ENCODE measurements at regions not wholly inside any gene's neighbourhood (a gene's known extent, or its start where the extent isn't known, plus 50 kb on each side); places are given as distances from the start of the nearest gene placed in this dataset.

DNA sequence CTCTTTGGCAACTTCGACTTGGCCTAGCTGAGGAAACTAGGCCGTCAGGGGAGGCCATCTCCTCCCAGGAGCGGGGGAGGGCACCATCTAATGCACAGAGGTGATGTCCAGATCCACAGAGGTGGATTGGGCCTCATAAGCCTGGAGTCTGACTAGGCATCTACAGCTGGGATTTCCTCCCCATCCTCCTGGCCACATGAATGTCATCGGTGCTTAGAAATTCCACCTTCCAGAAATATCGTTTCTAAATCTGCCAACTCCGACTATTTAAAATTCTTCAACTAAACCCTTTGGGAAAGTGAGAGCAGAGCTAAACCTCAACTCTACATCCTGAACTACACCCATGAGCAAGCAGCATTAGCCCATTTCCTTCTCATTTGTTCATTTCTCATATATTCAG, 118.7 kb downstream of the WNT5A start:
- Histone ChIP-seq H3K36me3 (replicated peaks in 1 of 2; ENCODE audit: insufficient read depth in 1 of 2, low read depth in 2 of 2) (no peaks in the 10 kb centered on the region), H3K4me3 (no peak overlapping the region), H3K27me3 (no peaks in the 10 kb centered on the region), H3K27ac (no peak overlapping the region), H3K9me3 (no peaks in the 10 kb centered on the region), H3K4me1 (no peaks in the 10 kb centered on the region)
- 82 to 86% methylated on average over 6 of the region's 6 CpGs for WGBS, 2 donors
- no peak for TF ChIP-seq POLR2A (IDR thresholded peaks at IDR 0.05)
- TF ChIP-seq, protein P1, sequence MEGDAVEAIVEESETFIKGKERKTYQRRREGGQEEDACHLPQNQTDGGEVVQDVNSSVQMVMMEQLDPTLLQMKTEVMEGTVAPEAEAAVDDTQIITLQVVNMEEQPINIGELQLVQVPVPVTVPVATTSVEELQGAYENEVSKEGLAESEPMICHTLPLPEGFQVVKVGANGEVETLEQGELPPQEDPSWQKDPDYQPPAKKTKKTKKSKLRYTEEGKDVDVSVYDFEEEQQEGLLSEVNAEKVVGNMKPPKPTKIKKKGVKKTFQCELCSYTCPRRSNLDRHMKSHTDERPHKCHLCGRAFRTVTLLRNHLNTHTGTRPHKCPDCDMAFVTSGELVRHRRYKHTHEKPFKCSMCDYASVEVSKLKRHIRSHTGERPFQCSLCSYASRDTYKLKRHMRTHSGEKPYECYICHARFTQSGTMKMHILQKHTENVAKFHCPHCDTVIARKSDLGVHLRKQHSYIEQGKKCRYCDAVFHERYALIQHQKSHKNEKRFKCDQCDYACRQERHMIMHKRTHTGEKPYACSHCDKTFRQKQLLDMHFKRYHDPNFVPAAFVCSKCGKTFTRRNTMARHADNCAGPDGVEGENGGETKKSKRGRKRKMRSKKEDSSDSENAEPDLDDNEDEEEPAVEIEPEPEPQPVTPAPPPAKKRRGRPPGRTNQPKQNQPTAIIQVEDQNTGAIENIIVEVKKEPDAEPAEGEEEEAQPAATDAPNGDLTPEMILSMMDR (IDR thresholded peaks at IDR 0.05) = no peak
- DNase-seq = no peak
- intact Hi-C loops (cut with DNase I) = no loop called here
- ATAC-seq = no peak

DNA sequence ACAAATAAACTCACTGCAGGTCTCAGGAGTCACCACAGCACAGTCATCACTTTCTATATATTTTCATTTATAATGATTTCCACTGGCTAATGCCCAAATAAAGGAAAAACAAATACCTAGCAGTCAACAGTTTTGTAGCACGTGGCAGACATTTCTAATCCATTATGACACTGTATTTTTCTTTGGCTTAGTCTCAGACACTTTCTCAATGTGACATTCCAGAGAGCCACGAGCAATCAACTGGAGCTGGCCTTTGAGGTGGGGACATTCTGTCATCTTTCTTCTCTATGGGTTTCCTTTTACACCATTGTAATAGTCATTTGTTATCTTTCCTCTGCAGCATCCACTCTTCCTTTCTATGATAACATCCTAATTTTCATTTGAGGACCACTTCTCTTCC, 119.7 kb downstream of the WNT5A start:
- WGBS, 2 donors = 49 to 62% methylated on average over 2 of the region's 2 CpGs
- Histone ChIP-seq H3K36me3 (replicated peaks in 1 of 2; ENCODE audit: insufficient read depth in 1 of 2, low read depth in 2 of 2) (no peaks in the 10 kb centered on the region), H3K27me3 (no peaks in the 10 kb centered on the region), H3K9me3 (no peaks in the 10 kb centered on the region), H3K4me1 (no peaks in the 10 kb centered on the region), H3K27ac (no peak overlapping the region), H3K4me3 (no peak overlapping the region)
- TF ChIP-seq, protein P1 (IDR thresholded peaks at IDR 0.05) = no peak
- TF ChIP-seq POLR2A (IDR thresholded peaks at IDR 0.05) = no peak
- intact Hi-C loops (cut with DNase I) = no loop called here
- no peak for DNase-seq
- ATAC-seq = no peak

DNA sequence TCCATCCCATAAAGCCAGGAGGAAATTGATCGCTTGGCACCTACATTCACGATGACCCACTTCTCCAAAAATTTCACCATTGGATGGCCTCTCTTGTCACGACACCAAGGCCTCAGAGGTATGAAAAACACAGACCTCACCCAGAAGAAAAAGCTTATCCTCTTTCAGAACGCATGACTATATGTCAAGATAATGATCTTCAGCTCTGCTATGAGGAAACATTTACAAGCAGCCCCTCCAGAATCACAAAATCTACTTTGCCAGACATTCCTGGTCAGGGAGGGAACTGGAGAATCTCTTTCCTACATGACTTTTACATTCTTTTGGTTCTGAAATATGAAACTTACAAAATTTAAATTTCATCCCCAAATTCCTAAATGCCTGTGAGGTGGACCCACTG, 122.7 kb downstream of the WNT5A start:
- Histone ChIP-seq H3K4me3 (no peak overlapping the region), H3K27me3 (no peaks in the 10 kb centered on the region), H3K4me1 (no peaks in the 10 kb centered on the region), H3K36me3 (replicated peaks in 1 of 2; ENCODE audit: insufficient read depth in 1 of 2, low read depth in 2 of 2) (no peaks in the 10 kb centered on the region), H3K9me3 (no peaks in the 10 kb centered on the region), H3K27ac (no peak overlapping the region)
- WGBS, 2 donors = 69 to 78% methylated on average over 4 of the region's 4 CpGs
- DNase-seq = no peak
- intact Hi-C loops (cut with DNase I) = no loop called here
- no peak for ATAC-seq
- TF ChIP-seq, protein P1 (IDR thresholded peaks at IDR 0.05) = no peak
- no peak for TF ChIP-seq POLR2A (IDR thresholded peaks at IDR 0.05)

DNA sequence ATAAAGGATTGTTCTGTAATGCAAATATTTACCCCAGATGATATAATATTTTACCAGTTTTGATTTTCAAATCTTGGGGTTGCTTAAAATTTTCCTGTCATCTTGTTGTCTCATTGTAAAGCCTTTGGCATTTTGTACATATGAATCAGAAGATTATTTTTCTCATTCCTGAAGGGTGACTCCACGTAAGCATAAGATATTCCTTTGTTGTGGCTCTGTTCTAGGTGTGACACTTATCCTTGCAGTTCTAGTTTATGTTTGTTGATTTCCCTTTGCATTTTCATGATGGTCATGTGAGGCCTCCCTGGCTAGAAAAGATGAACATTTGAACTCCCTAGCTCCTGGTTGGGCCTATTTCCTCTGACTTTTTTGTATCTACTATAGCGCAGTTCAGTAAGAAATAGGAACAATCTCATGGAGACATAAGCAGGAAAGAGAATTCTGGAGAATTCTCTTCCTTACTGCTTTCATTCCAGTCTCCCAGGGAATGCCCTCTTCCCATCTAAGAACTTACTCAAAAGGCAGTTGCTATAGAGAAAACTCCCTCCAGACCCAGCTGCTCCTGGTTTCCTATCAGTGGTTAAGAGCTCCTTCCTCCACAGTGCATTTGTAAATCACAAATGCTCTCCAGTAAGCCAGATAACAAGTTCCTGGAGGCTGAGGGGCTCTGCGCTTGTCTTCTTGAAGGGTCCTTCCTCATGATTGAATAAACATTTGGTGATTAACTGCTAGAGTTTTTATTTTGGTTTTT, 124.7 kb downstream of the WNT5A start:
- H3K4me3 ChIP-seq = no peak overlapping the region
- no peaks in the 10 kb centered on the region for H3K36me3 ChIP-seq (replicated peaks in 1 of 2; ENCODE audit: insufficient read depth in 1 of 2, low read depth in 2 of 2)
- DNase-seq (no peak), ATAC-seq (no peak)
- H3K27me3 ChIP-seq = no peaks in the 10 kb centered on the region
- intact Hi-C loops (cut with DNase I) = no loop called here
- no peaks in the 10 kb centered on the region for H3K4me1 ChIP-seq
- no peaks in the 10 kb centered on the region for H3K9me3 ChIP-seq
- no peak overlapping the region for H3K27ac ChIP-seq
- 81 to 92% methylated on average over 3 of the region's 3 CpGs for WGBS, 2 donors
- TF ChIP-seq POLR2A (IDR thresholded peaks at IDR 0.05) = no peak
- TF ChIP-seq, protein P1 (IDR thresholded peaks at IDR 0.05) = no peak

DNA sequence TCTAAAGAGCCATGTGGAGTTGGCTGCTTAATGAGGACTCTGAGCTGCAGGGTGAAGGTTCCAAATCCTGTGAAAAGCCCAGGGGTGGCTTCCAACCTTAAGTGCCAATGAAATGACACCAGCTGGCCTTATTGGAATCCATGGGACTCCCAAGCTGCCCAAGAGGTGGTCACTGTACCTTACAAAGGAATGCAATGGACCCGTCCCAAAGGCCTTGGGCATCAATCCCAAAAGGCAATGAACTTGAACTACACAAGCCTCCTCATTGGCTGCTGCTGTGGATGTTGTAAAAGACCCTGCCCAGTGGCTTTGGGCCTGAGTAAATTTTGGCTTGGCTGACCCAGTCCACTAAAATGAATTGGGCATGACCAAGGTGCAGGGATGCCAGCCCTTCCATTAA, 129.3 kb downstream of the WNT5A start:
- Histone ChIP-seq H3K4me3 (no peak overlapping the region), H3K27ac (no peak overlapping the region), H3K27me3 (no peaks in the 10 kb centered on the region), H3K36me3 (replicated peaks in 1 of 2; ENCODE audit: insufficient read depth in 1 of 2, low read depth in 2 of 2) (no peaks in the 10 kb centered on the region), H3K4me1 (no peaks in the 10 kb centered on the region), H3K9me3 (no peaks in the 10 kb centered on the region)
- DNase-seq = no peak
- TF ChIP-seq, protein P1 (IDR thresholded peaks at IDR 0.05) = no peak
- no peak for TF ChIP-seq POLR2A (IDR thresholded peaks at IDR 0.05)
- ATAC-seq = no peak
- 54% methylated on average over 1 of the region's 1 CpG; no CpG with 5 or more reads in 1 of the 2 donors for WGBS, 2 donors
- intact Hi-C loops (cut with DNase I) = no loop called here

Data from body of pancreas (tissue), 4 donors.